ENCODE measurements at regions not wholly inside any gene's neighbourhood (a gene's known extent, or its start where the extent isn't known, plus 50 kb on each side); places are given as distances from the start of the nearest gene placed in this dataset.

DNA sequence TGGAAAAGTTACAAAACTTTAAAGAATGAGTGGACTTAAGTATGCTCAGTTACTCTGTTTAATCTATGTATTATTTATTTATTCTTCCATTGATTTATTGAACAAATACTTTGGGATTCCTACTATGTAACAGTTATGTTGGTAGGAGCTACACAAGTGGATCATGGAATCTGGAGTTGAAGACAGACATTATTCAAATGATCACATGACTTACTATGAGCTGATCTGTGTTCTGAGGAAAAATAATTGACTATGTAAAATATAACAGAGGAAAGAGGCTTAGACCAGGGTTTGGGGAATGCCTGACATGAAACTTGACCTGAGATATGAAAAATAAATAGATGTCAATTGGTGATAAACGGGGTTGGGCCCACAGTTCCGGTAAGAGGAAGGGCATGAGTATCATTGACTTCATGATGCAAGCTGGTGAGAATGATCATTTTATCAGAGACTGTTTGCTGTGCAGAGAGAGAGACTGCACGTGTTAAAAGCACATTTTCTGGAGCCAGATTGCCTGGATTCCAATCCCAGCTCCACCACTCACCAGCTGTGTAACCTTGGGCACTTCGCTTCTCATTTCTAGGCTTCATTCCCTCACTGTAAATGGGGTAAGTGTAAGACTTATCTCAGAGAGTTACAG, 179.0 kb downstream of the SPCS3 start:
- TF ChIP-seq POLR2AphosphoS5 (IDR thresholded peaks at IDR 0.05) (no peak), POLR2A (IDR thresholded peaks at IDR 0.05) (no peak)
